ENCODE measurements at regions not wholly inside any gene's neighbourhood (a gene's known extent, or its start where the extent isn't known, plus 50 kb on each side); places are given as distances from the start of the nearest gene placed in this dataset.

GRCh38 chr22:47484960-47485569 is 722.6 kb downstream of the TBC1D22A start:
- no peak overlapping the region for H3K4me2 ChIP-seq (ENCODE audit: unreplicated experiment)
- no peaks in the 10 kb centered on the region for H3K79me2 ChIP-seq (ENCODE audit: insufficient read depth)
- no peak overlapping the region for H3K9ac ChIP-seq
- H3F3A ChIP-seq (ENCODE audit: insufficient read depth) = no peaks in the 10 kb centered on the region
- TF ChIP-seq EZH2phosphoT487 (IDR thresholded peaks at IDR 0.05; ENCODE audit: insufficient read depth, low read depth) (no peak), EZH2 (IDR thresholded peaks at IDR 0.05; ENCODE audit: insufficient read depth, poor library complexity, severe bottlenecking) (no peak)
- H3K27ac ChIP-seq = no peak overlapping the region
- H4K20me1 ChIP-seq (ENCODE audit: insufficient read depth) = no peaks in the 10 kb centered on the region
- no peaks in the 10 kb centered on the region for H3K9me3 ChIP-seq (ENCODE audit: low read depth)
- in situ Hi-C loops (cut with MboI) = no loop called here
- H3K27me3 ChIP-seq (replicated peaks; ENCODE audit: insufficient read depth) = no peaks in the 10 kb centered on the region
- 30 to 42% methylated on average over 4 of the region's 4 CpGs for WGBS, 2 experiments (ENCODE audit: low coverage in 1 of 2, low lambda C conversion rate in 2 of 2, missing lambda C conversion rate in 2 of 2)
- no peak overlapping the region for H2AFZ ChIP-seq
- DNase-seq = no peak
- H3K9me2 ChIP-seq (ENCODE audit: insufficient read depth) = no peaks in the 10 kb centered on the region
- no peaks in the 10 kb centered on the region for H3K36me3 ChIP-seq (ENCODE audit: low read depth)
- H3K4me3 ChIP-seq = no peak overlapping the region
- H3K4me1 ChIP-seq (ENCODE audit: insufficient read depth) = no peaks in the 10 kb centered on the region

GRCh38 chr22:47476231-47476630 is 713.8 kb downstream of the TBC1D22A start:
- no peak overlapping the region for H3K4me2 ChIP-seq (ENCODE audit: unreplicated experiment)
- H3F3A ChIP-seq (ENCODE audit: insufficient read depth) = no peaks in the 10 kb centered on the region
- no peak for DNase-seq
- H3K36me3 ChIP-seq (ENCODE audit: low read depth) = no peaks in the 10 kb centered on the region
- H3K9ac ChIP-seq = no peak overlapping the region
- no peak for TF ChIP-seq EZH2phosphoT487 (IDR thresholded peaks at IDR 0.05; ENCODE audit: insufficient read depth, low read depth)
- no peak for TF ChIP-seq EZH2 (IDR thresholded peaks at IDR 0.05; ENCODE audit: insufficient read depth, poor library complexity, severe bottlenecking)
- H3K27me3 ChIP-seq (replicated peaks; ENCODE audit: insufficient read depth) = no peaks in the 10 kb centered on the region
- H3K27ac ChIP-seq = no peak overlapping the region
- no peaks in the 10 kb centered on the region for H3K9me3 ChIP-seq (ENCODE audit: low read depth)
- H3K79me2 ChIP-seq (ENCODE audit: insufficient read depth) = no peaks in the 10 kb centered on the region
- H3K9me2 ChIP-seq (ENCODE audit: insufficient read depth) = no peaks in the 10 kb centered on the region
- WGBS, 2 experiments (ENCODE audit: low coverage in 1 of 2, low lambda C conversion rate in 2 of 2, missing lambda C conversion rate in 2 of 2) = 40 to 42% methylated on average over 3 of the region's 3 CpGs
- H2AFZ ChIP-seq = no peak overlapping the region
- no peaks in the 10 kb centered on the region for H3K4me1 ChIP-seq (ENCODE audit: insufficient read depth)
- in situ Hi-C loops (cut with MboI) = no loop called here
- H4K20me1 ChIP-seq (ENCODE audit: insufficient read depth) = no peaks in the 10 kb centered on the region
- no peak overlapping the region for H3K4me3 ChIP-seq

GRCh38 chr22:47474895-47475294 is 712.4 kb downstream of the TBC1D22A start:
- Histone ChIP-seq H2AFZ (no peak overlapping the region), H3K4me1 (ENCODE audit: insufficient read depth) (no peaks in the 10 kb centered on the region), H3K9me2 (ENCODE audit: insufficient read depth) (no peaks in the 10 kb centered on the region), H3K9ac (no peak overlapping the region), H3K36me3 (ENCODE audit: low read depth) (no peaks in the 10 kb centered on the region), H4K20me1 (ENCODE audit: insufficient read depth) (no peaks in the 10 kb centered on the region), H3K27me3 (replicated peaks; ENCODE audit: insufficient read depth) (no peaks in the 10 kb centered on the region), H3K4me3 (no peak overlapping the region), H3K9me3 (ENCODE audit: low read depth) (no peaks in the 10 kb centered on the region), H3K27ac (no peak overlapping the region), H3K4me2 (ENCODE audit: unreplicated experiment) (no peak overlapping the region), H3F3A (ENCODE audit: insufficient read depth) (no peaks in the 10 kb centered on the region), H3K79me2 (ENCODE audit: insufficient read depth) (no peaks in the 10 kb centered on the region)
- WGBS, 2 experiments (ENCODE audit: low coverage in 1 of 2, low lambda C conversion rate in 2 of 2, missing lambda C conversion rate in 2 of 2) = 15 to 26% methylated on average over 3 of the region's 3 CpGs
- in situ Hi-C loops (cut with MboI) = no loop called here
- no peak for TF ChIP-seq EZH2phosphoT487 (IDR thresholded peaks at IDR 0.05; ENCODE audit: insufficient read depth, low read depth)
- no peak for TF ChIP-seq EZH2 (IDR thresholded peaks at IDR 0.05; ENCODE audit: insufficient read depth, poor library complexity, severe bottlenecking)
- no peak for DNase-seq

GRCh38 chr22:47474464-47474863 is 712.0 kb downstream of the TBC1D22A start:
- H3K9me2 ChIP-seq (ENCODE audit: insufficient read depth) = no peaks in the 10 kb centered on the region
- no peak overlapping the region for H3K9ac ChIP-seq
- 52 to 54% methylated on average over 6 of the region's 6 CpGs for WGBS, 2 experiments (ENCODE audit: low coverage in 1 of 2, low lambda C conversion rate in 2 of 2, missing lambda C conversion rate in 2 of 2)
- no peaks in the 10 kb centered on the region for H3K79me2 ChIP-seq (ENCODE audit: insufficient read depth)
- H3K9me3 ChIP-seq (ENCODE audit: low read depth) = no peaks in the 10 kb centered on the region
- H2AFZ ChIP-seq = no peak overlapping the region
- H3K27ac ChIP-seq = no peak overlapping the region
- H3K4me2 ChIP-seq (ENCODE audit: unreplicated experiment) = no peak overlapping the region
- TF ChIP-seq EZH2 (IDR thresholded peaks at IDR 0.05; ENCODE audit: insufficient read depth, poor library complexity, severe bottlenecking) (no peak), EZH2phosphoT487 (IDR thresholded peaks at IDR 0.05; ENCODE audit: insufficient read depth, low read depth) (no peak)
- H3K27me3 ChIP-seq (replicated peaks; ENCODE audit: insufficient read depth) = no peaks in the 10 kb centered on the region
- H3F3A ChIP-seq (ENCODE audit: insufficient read depth) = no peaks in the 10 kb centered on the region
- no peaks in the 10 kb centered on the region for H3K4me1 ChIP-seq (ENCODE audit: insufficient read depth)
- H3K4me3 ChIP-seq = no peak overlapping the region
- no peaks in the 10 kb centered on the region for H4K20me1 ChIP-seq (ENCODE audit: insufficient read depth)
- no peak for DNase-seq
- H3K36me3 ChIP-seq (ENCODE audit: low read depth) = no peaks in the 10 kb centered on the region
- in situ Hi-C loops (cut with MboI) = no loop called here

- no peak overlapping the region for H3K4me3 ChIP-seq
- in situ Hi-C loops (cut with MboI) = no loop called here
- H3F3A ChIP-seq (ENCODE audit: insufficient read depth) = no peaks in the 10 kb centered on the region
- TF ChIP-seq EZH2phosphoT487 (IDR thresholded peaks at IDR 0.05; ENCODE audit: insufficient read depth, low read depth) = no peak
- TF ChIP-seq EZH2 (IDR thresholded peaks at IDR 0.05; ENCODE audit: insufficient read depth, poor library complexity, severe bottlenecking) = no peak
- no peaks in the 10 kb centered on the region for H3K4me1 ChIP-seq (ENCODE audit: insufficient read depth)
- H4K20me1 ChIP-seq (ENCODE audit: insufficient read depth) = no peaks in the 10 kb centered on the region
- no peaks in the 10 kb centered on the region for H3K27me3 ChIP-seq (replicated peaks; ENCODE audit: insufficient read depth)
- 44 to 49% methylated on average over 9 of the region's 9 CpGs for WGBS, 2 experiments (ENCODE audit: low coverage in 1 of 2, low lambda C conversion rate in 2 of 2, missing lambda C conversion rate in 2 of 2)
- H3K9me3 ChIP-seq (ENCODE audit: low read depth) = no peaks in the 10 kb centered on the region
- no peak for DNase-seq
- H3K36me3 ChIP-seq (ENCODE audit: low read depth) = no peaks in the 10 kb centered on the region
- H3K4me2 ChIP-seq (ENCODE audit: unreplicated experiment) = no peak overlapping the region
- no peaks in the 10 kb centered on the region for H3K79me2 ChIP-seq (ENCODE audit: insufficient read depth)
- no peaks in the 10 kb centered on the region for H3K9me2 ChIP-seq (ENCODE audit: insufficient read depth)
- no peak overlapping the region for H3K9ac ChIP-seq
- H2AFZ ChIP-seq = no peak overlapping the region
- H3K27ac ChIP-seq = no peak overlapping the region
Measured at GRCh38 chr22:47472636-47473035, 710.2 kb downstream of the TBC1D22A start.
